Neural cell (in vitro differentiated cells): ENCODE measurements at regions not wholly inside any gene's neighbourhood (a gene's known extent, or its start where the extent isn't known, plus 50 kb on each side); places are given as distances from the start of the nearest gene placed in this dataset.

ENCODE experiments used
- H2AFZ ChIP-seq: fragments of 200-600, 300-800 bp; sonication (generic), shearing (Covaris generic); 2 replicates; pipeline ENCODE4 v1.6.0; 2014; ENCODE audit warnings: low read depth, mild to moderate bottlenecking, antibody characterized with exemption, low read length, moderate library complexity
- H3F3A ChIP-seq: fragments of 200-600 bp; shearing (Covaris generic); 2 replicates; pipeline ENCODE4 v1.6.1; 2016; ENCODE audit warnings: mild to moderate bottlenecking, moderate library complexity, mixed read lengths, antibody characterized with exemption, low read length; ENCODE audit not compliant: insufficient read depth, poor library complexity, severe bottlenecking
- H3K27ac ChIP-seq: fragments of 200-600, 300-800 bp; sonication (generic), shearing (Covaris generic); 2 replicates; pipeline ENCODE4 v1.5.1; 2014; ENCODE audit warnings: mild to moderate bottlenecking, low read length, moderate library complexity
- H3K27me3 ChIP-seq: fragments of 300-800, 200-600 bp; sonication (generic), shearing (Covaris generic); 2 replicates; pipeline ENCODE4 v1.6.0; 2014; ENCODE audit warnings: mild to moderate bottlenecking, low read depth, low read length, moderate library complexity; ENCODE audit not compliant: insufficient read depth
- H3K36me3 ChIP-seq: fragments of 300-800, 200-600 bp; sonication (generic), shearing (Covaris generic); 2 replicates; pipeline ENCODE4 v1.5.1; 2014; ENCODE audit warnings: mild to moderate bottlenecking, antibody characterized with exemption, low read length, moderate library complexity; ENCODE audit not compliant: insufficient read depth
- H3K4me2 ChIP-seq: fragments of 300-800, 200-600 bp; sonication (generic), shearing (Covaris generic); 2 replicates; pipeline ENCODE4 v1.6.0; 2014; ENCODE audit warnings: mild to moderate bottlenecking, low read length
- H3K4me3 ChIP-seq: fragments of 300-800, 200-600 bp; sonication (generic), shearing (Covaris generic); 2 replicates; pipeline ENCODE4 v1.5.1; 2014; ENCODE audit warnings: mild to moderate bottlenecking, low read length, moderate library complexity
- H3K79me2 ChIP-seq: fragments of 200-600 bp; shearing (Covaris generic); replicated peaks from 2 replicates; pipeline ENCODE4 v1.6.0; 2014; ENCODE audit warnings: mild to moderate bottlenecking, low read length, moderate library complexity; ENCODE audit not compliant: insufficient read depth
- H3K9ac ChIP-seq: fragments of 300-800, 200-600 bp; sonication (generic), shearing (Covaris generic); 2 replicates; pipeline ENCODE4 v1.6.1; 2016; ENCODE audit warnings: mild to moderate bottlenecking, low read length, mixed read lengths
- H3K9me2 ChIP-seq: fragments of 200-600 bp; shearing (Covaris generic); 2 replicates; pipeline ENCODE4 v1.6.1; 2016; ENCODE audit warnings: mild to moderate bottlenecking, low read length, mixed read lengths; ENCODE audit not compliant: insufficient read depth
- H3K9me3 ChIP-seq: fragments of 200-600, 300-800 bp; sonication (generic), shearing (Covaris generic); 2 replicates; pipeline ENCODE4 v1.6.1; 2016; ENCODE audit warnings: mild to moderate bottlenecking, mixed run types, low read length, moderate library complexity, mixed read lengths
- H4K20me1 ChIP-seq: fragments of 200-600 bp; shearing (Covaris generic); 2 replicates; pipeline ENCODE4 v1.6.1; 2016; ENCODE audit warnings: mild to moderate bottlenecking, mixed run types; ENCODE audit not compliant: insufficient read depth
- EP300 ChIP-seq: fragments of 450-650 bp; conservative IDR thresholded peaks from 2 replicates; pipeline ENCODE4 v1.6.1; 2014; ENCODE audit warnings: antibody characterized with exemption, mild to moderate bottlenecking, moderate library complexity; ENCODE audit not compliant: poor library complexity, severe bottlenecking
- EZH2 ChIP-seq: fragments of 200-600, 300-800 bp; shearing (Covaris generic), sonication (generic); IDR thresholded peaks from 2 replicates; pipeline ENCODE4 v1.6.1; 2014; ENCODE audit warnings: antibody characterized with exemption, low read length, borderline replicate concordance, mild to moderate bottlenecking; ENCODE audit not compliant: insufficient read depth, poor library complexity, severe bottlenecking
- MXI1 ChIP-seq: fragments of 450-650 bp; conservative IDR thresholded peaks from 2 replicates; pipeline ENCODE4 v1.6.1; 2014; ENCODE audit warnings: antibody characterized with exemption, mild to moderate bottlenecking; ENCODE audit not compliant: poor library complexity, severe bottlenecking
- POLR2AphosphoS5 ChIP-seq: IDR thresholded peaks from 2 replicates; pipeline ENCODE4 v1.6.1; 2012
- RAD21 ChIP-seq: fragments of 450-650 bp; conservative IDR thresholded peaks from 2 replicates; pipeline ENCODE4 v1.6.1; 2014; ENCODE audit warnings: antibody characterized with exemption, mild to moderate bottlenecking, moderate library complexity
- SMC3 ChIP-seq: fragments of 450-650 bp; conservative IDR thresholded peaks from 2 replicates; pipeline ENCODE4 v1.6.1; 2014; ENCODE audit warnings: antibody characterized with exemption, mild to moderate bottlenecking, moderate library complexity; ENCODE audit not compliant: poor library complexity
- TAF1 ChIP-seq: IDR thresholded peaks from 2 replicates; pipeline ENCODE4 v1.6.1; 2012; ENCODE audit warnings: low read depth
- TF ChIP-seq, protein P1 (sequence below): IDR thresholded peaks from 2 replicates; pipeline ENCODE4 v1.6.1; 2012; ENCODE audit warnings: borderline replicate concordance
- TF ChIP-seq, protein P2 (sequence below): fragments of 450-650 bp; IDR thresholded peaks from 2 replicates; pipeline ENCODE4 v1.5.1; 2014; ENCODE audit warnings: antibody characterized with exemption, mild to moderate bottlenecking, moderate library complexity; ENCODE audit not compliant: poor library complexity, severe bottlenecking

DNA sequence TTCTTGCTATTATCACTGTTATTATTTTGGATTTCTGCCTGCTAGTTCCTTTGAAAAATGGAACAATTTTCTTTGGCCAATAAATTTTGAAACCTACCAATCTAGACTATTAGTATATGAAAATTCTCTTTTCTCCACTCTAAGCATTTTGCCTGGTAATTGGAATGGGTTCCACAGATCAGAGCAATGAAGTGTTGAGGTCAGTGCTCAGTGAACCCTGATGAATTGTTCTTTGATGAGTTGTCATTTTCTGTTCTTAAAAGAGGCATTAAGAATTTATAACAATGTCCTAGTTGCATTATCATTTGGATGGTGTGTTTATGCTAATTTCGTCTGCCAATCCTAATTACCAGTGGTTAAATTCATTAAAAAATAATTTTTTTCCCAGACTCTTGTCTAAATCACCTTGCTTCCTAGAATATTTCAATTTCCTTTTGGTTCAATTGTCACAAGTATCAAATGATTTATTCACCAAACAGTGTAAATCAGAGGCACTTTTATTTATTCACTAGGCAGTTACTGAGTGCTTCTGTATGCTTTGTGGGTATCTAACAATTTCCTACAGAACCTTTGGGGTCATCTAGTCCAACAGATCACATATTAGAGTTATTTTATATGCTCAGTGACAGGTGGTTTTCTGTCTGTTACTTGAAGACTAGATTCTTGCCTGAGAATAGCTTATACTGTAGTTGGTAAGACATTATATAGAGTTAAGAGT is 239.0 kb downstream of the DNAJB9 start:
- Histone ChIP-seq H3K9ac (no peak overlapping the region), H3F3A (no peaks in the 10 kb centered on the region), H3K4me2 (no peak overlapping the region), H3K9me2 (no peaks in the 10 kb centered on the region), H3K79me2 (no peaks in the 10 kb centered on the region), H3K9me3 (no peaks in the 10 kb centered on the region), H2AFZ (no peak overlapping the region), H4K20me1 (no peaks in the 10 kb centered on the region), H3K36me3 (no peaks in the 10 kb centered on the region), H3K27ac (no peak overlapping the region), H3K4me3 (no peak overlapping the region), H3K27me3 (no peaks in the 10 kb centered on the region)
- TF ChIP-seq SMC3 (no peak), POLR2AphosphoS5 (no peak), TAF1 (no peak), MXI1 (no peak), RAD21 (no peak), EP300 (no peak), EZH2 (no peak)
- TF ChIP-seq, protein P1, sequence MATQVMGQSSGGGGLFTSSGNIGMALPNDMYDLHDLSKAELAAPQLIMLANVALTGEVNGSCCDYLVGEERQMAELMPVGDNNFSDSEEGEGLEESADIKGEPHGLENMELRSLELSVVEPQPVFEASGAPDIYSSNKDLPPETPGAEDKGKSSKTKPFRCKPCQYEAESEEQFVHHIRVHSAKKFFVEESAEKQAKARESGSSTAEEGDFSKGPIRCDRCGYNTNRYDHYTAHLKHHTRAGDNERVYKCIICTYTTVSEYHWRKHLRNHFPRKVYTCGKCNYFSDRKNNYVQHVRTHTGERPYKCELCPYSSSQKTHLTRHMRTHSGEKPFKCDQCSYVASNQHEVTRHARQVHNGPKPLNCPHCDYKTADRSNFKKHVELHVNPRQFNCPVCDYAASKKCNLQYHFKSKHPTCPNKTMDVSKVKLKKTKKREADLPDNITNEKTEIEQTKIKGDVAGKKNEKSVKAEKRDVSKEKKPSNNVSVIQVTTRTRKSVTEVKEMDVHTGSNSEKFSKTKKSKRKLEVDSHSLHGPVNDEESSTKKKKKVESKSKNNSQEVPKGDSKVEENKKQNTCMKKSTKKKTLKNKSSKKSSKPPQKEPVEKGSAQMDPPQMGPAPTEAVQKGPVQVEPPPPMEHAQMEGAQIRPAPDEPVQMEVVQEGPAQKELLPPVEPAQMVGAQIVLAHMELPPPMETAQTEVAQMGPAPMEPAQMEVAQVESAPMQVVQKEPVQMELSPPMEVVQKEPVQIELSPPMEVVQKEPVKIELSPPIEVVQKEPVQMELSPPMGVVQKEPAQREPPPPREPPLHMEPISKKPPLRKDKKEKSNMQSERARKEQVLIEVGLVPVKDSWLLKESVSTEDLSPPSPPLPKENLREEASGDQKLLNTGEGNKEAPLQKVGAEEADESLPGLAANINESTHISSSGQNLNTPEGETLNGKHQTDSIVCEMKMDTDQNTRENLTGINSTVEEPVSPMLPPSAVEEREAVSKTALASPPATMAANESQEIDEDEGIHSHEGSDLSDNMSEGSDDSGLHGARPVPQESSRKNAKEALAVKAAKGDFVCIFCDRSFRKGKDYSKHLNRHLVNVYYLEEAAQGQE = no peak
- TF ChIP-seq, protein P2, sequence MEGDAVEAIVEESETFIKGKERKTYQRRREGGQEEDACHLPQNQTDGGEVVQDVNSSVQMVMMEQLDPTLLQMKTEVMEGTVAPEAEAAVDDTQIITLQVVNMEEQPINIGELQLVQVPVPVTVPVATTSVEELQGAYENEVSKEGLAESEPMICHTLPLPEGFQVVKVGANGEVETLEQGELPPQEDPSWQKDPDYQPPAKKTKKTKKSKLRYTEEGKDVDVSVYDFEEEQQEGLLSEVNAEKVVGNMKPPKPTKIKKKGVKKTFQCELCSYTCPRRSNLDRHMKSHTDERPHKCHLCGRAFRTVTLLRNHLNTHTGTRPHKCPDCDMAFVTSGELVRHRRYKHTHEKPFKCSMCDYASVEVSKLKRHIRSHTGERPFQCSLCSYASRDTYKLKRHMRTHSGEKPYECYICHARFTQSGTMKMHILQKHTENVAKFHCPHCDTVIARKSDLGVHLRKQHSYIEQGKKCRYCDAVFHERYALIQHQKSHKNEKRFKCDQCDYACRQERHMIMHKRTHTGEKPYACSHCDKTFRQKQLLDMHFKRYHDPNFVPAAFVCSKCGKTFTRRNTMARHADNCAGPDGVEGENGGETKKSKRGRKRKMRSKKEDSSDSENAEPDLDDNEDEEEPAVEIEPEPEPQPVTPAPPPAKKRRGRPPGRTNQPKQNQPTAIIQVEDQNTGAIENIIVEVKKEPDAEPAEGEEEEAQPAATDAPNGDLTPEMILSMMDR = no peak

DNA sequence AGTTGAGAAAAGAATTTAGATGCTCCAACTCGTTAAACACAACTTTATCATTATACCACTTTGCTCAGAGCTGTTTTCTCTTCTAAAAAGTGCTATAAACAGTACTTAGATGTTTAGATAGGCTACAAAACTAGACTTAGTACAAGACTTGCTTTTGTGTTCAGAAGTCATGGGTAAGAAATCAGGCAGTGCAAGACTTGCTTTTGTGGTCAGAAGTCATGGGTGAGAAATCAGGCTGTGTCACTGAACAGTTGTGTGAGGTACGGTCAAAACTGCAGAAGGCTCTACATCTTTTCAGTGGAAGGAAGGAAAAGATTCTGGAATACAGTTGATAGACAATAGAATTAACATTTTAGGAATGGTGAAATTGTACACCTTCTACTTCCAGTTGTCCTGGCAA is 239.7 kb downstream of the DNAJB9 start:
- Histone ChIP-seq H3K36me3 (no peaks in the 10 kb centered on the region), H3K27ac (no peak overlapping the region), H4K20me1 (no peaks in the 10 kb centered on the region), H3F3A (no peaks in the 10 kb centered on the region), H3K9ac (no peak overlapping the region), H3K9me2 (no peaks in the 10 kb centered on the region), H2AFZ (no peak overlapping the region), H3K4me3 (no peak overlapping the region), H3K79me2 (no peaks in the 10 kb centered on the region), H3K9me3 (no peaks in the 10 kb centered on the region), H3K4me2 (no peak overlapping the region), H3K27me3 (no peaks in the 10 kb centered on the region)
- TF ChIP-seq, protein P1 = no peak
- TF ChIP-seq EZH2 (no peak), EP300 (no peak), TAF1 (no peak), POLR2AphosphoS5 (no peak), MXI1 (no peak), SMC3 (no peak), RAD21 (no peak)
- TF ChIP-seq, protein P2 = no peak
